Keratinocyte (primary cell): ENCODE measurements at regions not wholly inside any gene's neighbourhood (a gene's known extent, or its start where the extent isn't known, plus 50 kb on each side); places are given as distances from the start of the nearest gene placed in this dataset.

ENCODE experiments used
- EZH2 ChIP-seq: IDR thresholded peaks from one replicate; pipeline ENCODE4 v1.6.1; 2012; ENCODE audit warnings: inconsistent platforms, mild to moderate bottlenecking, low read length, moderate library complexity
- TF ChIP-seq, protein P1 (sequence below), 3 experiments: IDR thresholded peaks in 1 of 3; conservative IDR thresholded peaks in 1 of 3; optimal IDR thresholded peaks in 1 of 3; 2 replicates in 2 of 3; 3 replicates in 1 of 3; pipeline versions ENCODE3 to v1.5.1; 2011; ENCODE audit warnings: low read length in 3 of 3, mild to moderate bottlenecking in 3 of 3, moderate library complexity in 2 of 3, control low read depth in 1 of 3, inconsistent platforms in 1 of 3; ENCODE audit not compliant: insufficient read depth in 2 of 3; ENCODE audit errors: extremely low read depth in 1 of 3

GRCh38 chr20:24815196-24815815, 133.8 kb upstream of the CST7 start:
- TF ChIP-seq, protein P1, sequence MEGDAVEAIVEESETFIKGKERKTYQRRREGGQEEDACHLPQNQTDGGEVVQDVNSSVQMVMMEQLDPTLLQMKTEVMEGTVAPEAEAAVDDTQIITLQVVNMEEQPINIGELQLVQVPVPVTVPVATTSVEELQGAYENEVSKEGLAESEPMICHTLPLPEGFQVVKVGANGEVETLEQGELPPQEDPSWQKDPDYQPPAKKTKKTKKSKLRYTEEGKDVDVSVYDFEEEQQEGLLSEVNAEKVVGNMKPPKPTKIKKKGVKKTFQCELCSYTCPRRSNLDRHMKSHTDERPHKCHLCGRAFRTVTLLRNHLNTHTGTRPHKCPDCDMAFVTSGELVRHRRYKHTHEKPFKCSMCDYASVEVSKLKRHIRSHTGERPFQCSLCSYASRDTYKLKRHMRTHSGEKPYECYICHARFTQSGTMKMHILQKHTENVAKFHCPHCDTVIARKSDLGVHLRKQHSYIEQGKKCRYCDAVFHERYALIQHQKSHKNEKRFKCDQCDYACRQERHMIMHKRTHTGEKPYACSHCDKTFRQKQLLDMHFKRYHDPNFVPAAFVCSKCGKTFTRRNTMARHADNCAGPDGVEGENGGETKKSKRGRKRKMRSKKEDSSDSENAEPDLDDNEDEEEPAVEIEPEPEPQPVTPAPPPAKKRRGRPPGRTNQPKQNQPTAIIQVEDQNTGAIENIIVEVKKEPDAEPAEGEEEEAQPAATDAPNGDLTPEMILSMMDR (optimal IDR thresholded peaks at IDR 0.05 in 1 of 3, IDR thresholded peaks at IDR 0.05 in 1 of 3, conservative IDR thresholded peaks at IDR 0.05 in 1 of 3; ENCODE audit: extremely low read depth in 1 of 3, insufficient read depth in 2 of 3, low read length in 3 of 3): no peak
- no peak for TF ChIP-seq EZH2
